HCT116 (cell line): ENCODE measurements at regions not wholly inside any gene's neighbourhood (a gene's known extent, or its start where the extent isn't known, plus 50 kb on each side); places are given as distances from the start of the nearest gene placed in this dataset.

Source experiments
- ATAC-seq: fragments of 200-7000 bp; cut with Tn5 transposase; 2 replicates; pipeline ENCODE4 v1.9.1; 2020; ENCODE audit warnings: mild to moderate bottlenecking, moderate library complexity
- BruUV-seq: library from RNA; stranded (reverse); fragments of 400-500 nt; replicated peaks from 2 replicates; lab custom pipeline; 2021; lab: Mats Ljungman, UMichigan
- CTCF ChIA-PET: fragments of 300-600 bp; sonication (Branson Sonifier 250); formaldehyde crosslinking; loops from one replicate; lab custom pipeline; 2021; ENCODE audit warnings: antibody characterized with exemption; lab: Charles Lee
- POLR2A ChIA-PET: fragments of 300-600, 350-600 bp; sonication (Branson Sonifier 250); formaldehyde crosslinking; loops from one replicate; lab custom pipeline; 2021; ENCODE audit warnings: antibody characterized with exemption; lab: Charles Lee
- RAD21 ChIA-PET, 2 experiments: fragments of 300-600 bp; sonication (Branson Sonifier 250); formaldehyde crosslinking; loops; one replicate each; lab custom pipeline; 2023; ENCODE audit warnings: low total read pairs in 2 of 2; ENCODE audit not compliant: uncharacterized antibody in 2 of 2, unreplicated experiment in 2 of 2, low non-redundant PET in 1 of 2; lab: Charles Lee
- DNase-seq: peaks from one replicate; pipeline ENCODE4 v3.0.0-alpha.2; 2010; ENCODE audit warnings: low read depth, low spot score
- H2AFZ ChIP-seq: fragments of 200-600 bp; shearing (Covaris generic), sonication (generic); 2 replicates; pipeline ENCODE4 v1.6.1; 2017; ENCODE audit warnings: low read depth, mixed run types, mixed read lengths, antibody characterized with exemption, low read length; ENCODE audit not compliant: poor library complexity, severe bottlenecking
- H3K27ac ChIP-seq: 2 replicates; pipeline ENCODE4 v1.5.1; 2012; ENCODE audit warnings: low read depth, low read length
- H3K27me3 ChIP-seq: fragments of 200-600 bp; sonication (generic); 2 replicates; pipeline ENCODE4 v1.6.1; 2016; ENCODE audit warnings: mixed run types, low read length, mixed read lengths; ENCODE audit not compliant: insufficient read depth
- H3K36me3 ChIP-seq, 2 experiments: fragments of 200-500 bp in 1 of 2; fragments of 200-600 bp in 1 of 2; sonication (Bioruptor generic) in 1 of 2; sonication (generic) in 1 of 2; 2 replicates each; pipeline versions ENCODE4 v1.5.1 to v1.6.1; 2014 to 2016; ENCODE audit warnings: low read length in 2 of 2, inconsistent platforms in 1 of 2, mixed read lengths in 1 of 2, mixed run types in 1 of 2; ENCODE audit not compliant: insufficient read depth in 2 of 2, control insufficient read depth in 1 of 2
- H3K4me1 ChIP-seq, 2 experiments: fragments of 200-600 bp in 1 of 2; sonication (generic) in 1 of 2; 2 replicates each; pipeline versions ENCODE4 v1.5.1 to v1.6.1; 2012 to 2017; ENCODE audit warnings: low read length in 2 of 2, inconsistent platforms in 1 of 2, mild to moderate bottlenecking in 1 of 2, mixed read lengths in 1 of 2, mixed run types in 1 of 2, moderate library complexity in 1 of 2; ENCODE audit not compliant: insufficient read depth in 2 of 2, control insufficient read depth in 1 of 2
- H3K4me2 ChIP-seq: fragments of 200-600 bp; sonication (generic); 2 replicates; pipeline ENCODE4 v1.6.1; 2017; ENCODE audit warnings: mixed run types, low read length, mixed read lengths
- H3K4me3 ChIP-seq, 2 experiments: fragments of 200-600 bp in 1 of 2; sonication (generic) in 1 of 2; replicated peaks in 1 of 2; 2 replicates each; pipeline ENCODE4 v1.5.1; 2011 to 2016; ENCODE audit warnings: low read length in 2 of 2, control low read depth in 1 of 2, low read depth in 1 of 2, mild to moderate bottlenecking in 1 of 2, mixed read lengths in 1 of 2, mixed run types in 1 of 2
- H3K79me2 ChIP-seq: fragments of 200-600 bp; sonication (generic); 2 replicates; pipeline ENCODE4 v1.6.1; 2017; ENCODE audit warnings: mild to moderate bottlenecking, mixed run types, low read length, moderate library complexity, mixed read lengths; ENCODE audit not compliant: insufficient read depth
- H3K9ac ChIP-seq: fragments of 200-600 bp; sonication (generic); 2 replicates; pipeline ENCODE4 v1.6.1; 2016; ENCODE audit warnings: low read length, mixed read lengths
- H3K9me2 ChIP-seq: fragments of 200-600 bp; sonication (generic), shearing (Covaris generic); 2 replicates; pipeline ENCODE4 v1.6.1; 2017; ENCODE audit warnings: mixed run types, mild to moderate bottlenecking, moderate library complexity; ENCODE audit not compliant: insufficient read depth
- H3K9me3 ChIP-seq, 2 experiments: fragments of 200-500 bp in 1 of 2; fragments of 200-600 bp in 1 of 2; sonication (Bioruptor generic) in 1 of 2; sonication (generic) in 1 of 2; 2 replicates each; pipeline ENCODE4 v1.6.1; 2014 to 2017; ENCODE audit warnings: low read length in 2 of 2, mixed read lengths in 2 of 2, inconsistent platforms in 1 of 2, low read depth in 1 of 2, mild to moderate bottlenecking in 1 of 2, mixed run types in 1 of 2, moderate library complexity in 1 of 2; ENCODE audit not compliant: control insufficient read depth in 1 of 2, insufficient read depth in 1 of 2
- H4K20me1 ChIP-seq: fragments of 200-600 bp; sonication (generic), shearing (Covaris generic); 2 replicates; pipeline ENCODE4 v1.6.1; 2017; ENCODE audit warnings: mixed run types, mild to moderate bottlenecking, moderate library complexity; ENCODE audit not compliant: insufficient read depth
- CBX3 ChIP-seq: IDR thresholded peaks from 2 replicates; pipeline ENCODE4 v1.6.1; 2012; ENCODE audit warnings: low read depth
- CEBPB ChIP-seq: IDR thresholded peaks from 2 replicates; pipeline ENCODE4 v1.6.1; 2012; ENCODE audit warnings: low read depth
- ELF1 ChIP-seq: IDR thresholded peaks from 2 replicates; pipeline ENCODE4 v1.6.1; 2012; ENCODE audit warnings: low read depth, borderline replicate concordance
- FOSL1 ChIP-seq: IDR thresholded peaks from 2 replicates; pipeline ENCODE4 v1.6.1; 2012; ENCODE audit warnings: low read depth
- JUND ChIP-seq: IDR thresholded peaks from 2 replicates; pipeline ENCODE4 v1.6.1; 2012
- MAX ChIP-seq: IDR thresholded peaks from 2 replicates; pipeline ENCODE4 v1.6.1; 2012
- POLR2A ChIP-seq: IDR thresholded peaks from 2 replicates; pipeline ENCODE4 v1.7.0; 2011; ENCODE audit warnings: borderline replicate concordance; ENCODE audit not compliant: insufficient read depth, insufficient read length; ENCODE audit errors: extremely low read depth
- POLR2AphosphoS5 ChIP-seq: IDR thresholded peaks from 2 replicates; pipeline ENCODE4 v1.6.1; 2011; ENCODE audit warnings: mild to moderate bottlenecking, low read depth, low read length, moderate library complexity
- YY1 ChIP-seq: IDR thresholded peaks from 2 replicates; pipeline ENCODE4 v1.6.1; 2011; ENCODE audit warnings: low read length, low read depth, moderate library complexity, mild to moderate bottlenecking; ENCODE audit not compliant: insufficient replicate concordance; ENCODE audit errors: extremely low read depth
- ZNF274 ChIP-seq: fragments of 200-500 bp; sonication (Bioruptor generic); IDR thresholded peaks from 2 replicates; pipeline ENCODE4 v1.6.1; 2014; ENCODE audit warnings: mild to moderate bottlenecking, low read depth, low read length, inconsistent platforms
- intact Hi-C: fragments of 100-400 bp; cut with micrococcal nuclease; formaldehyde crosslinking; loops from 2 replicates; pipeline ENCODE4 v1.10.0; 2022
- TF ChIP-seq, protein P1 (sequence below), 3 experiments: fragments of 200-600 bp in 1 of 3; sonication (generic) in 1 of 3; IDR thresholded peaks in 2 of 3; conservative IDR thresholded peaks in 1 of 3; 2 replicates each; pipeline ENCODE4 v1.5.1; 2012 to 2017; ENCODE audit warnings: low read depth in 2 of 3, low read length in 2 of 3, antibody characterized with exemption in 1 of 3, borderline replicate concordance in 1 of 3, control low read depth in 1 of 3, mild to moderate bottlenecking in 1 of 3, mixed read lengths in 1 of 3, mixed run types in 1 of 3, moderate library complexity in 1 of 3; ENCODE audit not compliant: insufficient read depth in 1 of 3

- DNase-seq (no peak), ATAC-seq (no peak)
- CTCF ChIA-PET = no interaction called here
- Histone ChIP-seq H3K9me2 (no peaks in the 10 kb centered on the region), H3K27me3 (no peaks in the 10 kb centered on the region), H3K36me3 (no peaks in the 10 kb centered on the region), H2AFZ (no peak overlapping the region), H3K4me1 (no peaks in the 10 kb centered on the region), H3K4me3 (no peak overlapping the region), H3K4me2 (no peak overlapping the region), H3K9me3 (peaks cover 0 to 11% of the 10 kb centered on the region in 2 experiments; a peak in 2 of 4 replicates), H3K27ac (no peak overlapping the region), H3K9ac (no peak overlapping the region), H4K20me1 (no peaks in the 10 kb centered on the region), H3K79me2 (no peaks in the 10 kb centered on the region)
- BruUV-seq = no TSS peak
- RAD21 ChIA-PET = no interaction called here
- no peak for TF ChIP-seq CEBPB
- no peak for TF ChIP-seq ELF1
- no peak for TF ChIP-seq CBX3
- TF ChIP-seq POLR2A = no peak
- TF ChIP-seq, protein P1, sequence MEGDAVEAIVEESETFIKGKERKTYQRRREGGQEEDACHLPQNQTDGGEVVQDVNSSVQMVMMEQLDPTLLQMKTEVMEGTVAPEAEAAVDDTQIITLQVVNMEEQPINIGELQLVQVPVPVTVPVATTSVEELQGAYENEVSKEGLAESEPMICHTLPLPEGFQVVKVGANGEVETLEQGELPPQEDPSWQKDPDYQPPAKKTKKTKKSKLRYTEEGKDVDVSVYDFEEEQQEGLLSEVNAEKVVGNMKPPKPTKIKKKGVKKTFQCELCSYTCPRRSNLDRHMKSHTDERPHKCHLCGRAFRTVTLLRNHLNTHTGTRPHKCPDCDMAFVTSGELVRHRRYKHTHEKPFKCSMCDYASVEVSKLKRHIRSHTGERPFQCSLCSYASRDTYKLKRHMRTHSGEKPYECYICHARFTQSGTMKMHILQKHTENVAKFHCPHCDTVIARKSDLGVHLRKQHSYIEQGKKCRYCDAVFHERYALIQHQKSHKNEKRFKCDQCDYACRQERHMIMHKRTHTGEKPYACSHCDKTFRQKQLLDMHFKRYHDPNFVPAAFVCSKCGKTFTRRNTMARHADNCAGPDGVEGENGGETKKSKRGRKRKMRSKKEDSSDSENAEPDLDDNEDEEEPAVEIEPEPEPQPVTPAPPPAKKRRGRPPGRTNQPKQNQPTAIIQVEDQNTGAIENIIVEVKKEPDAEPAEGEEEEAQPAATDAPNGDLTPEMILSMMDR (IDR thresholded peaks at IDR 0.05 in 2 of 3, conservative IDR thresholded peaks at IDR 0.05 in 1 of 3; ENCODE audit: borderline replicate concordance in 1 of 3, insufficient read depth in 1 of 3, low read depth in 2 of 3, low read length in 2 of 3) = no peak
- TF ChIP-seq JUND = no peak
- TF ChIP-seq MAX = no peak
- TF ChIP-seq YY1 = no peak
- TF ChIP-seq ZNF274 = no peak
- TF ChIP-seq FOSL1 = no peak
- TF ChIP-seq POLR2AphosphoS5 = no peak
- intact Hi-C loops = no loop called here
- POLR2A ChIA-PET = no interaction called here
These were observed 725.2 kb downstream of the TSN start for GRCh38 chr2:122480501-122481243.
